CD4-positive, alpha-beta T cell treated with Interferon alpha-2 for 1 hour (primary cell): ENCODE measurements at regions not wholly inside any gene's neighbourhood (a gene's known extent, or its start where the extent isn't known, plus 50 kb on each side); places are given as distances from the start of the nearest gene placed in this dataset.

ENCODE experiments used
- DNase-seq, 2 donors: peaks; one replicate each; pipeline ENCODE4 v3.0.0-alpha.2; 2020 to 2022

GRCh38 chr2:101550555-101550954 lies 75.6 kb upstream of the RFX8 start:
- no peak for DNase-seq

GRCh38 chr2:101549371-101549770 lies 74.5 kb upstream of the RFX8 start:
- no peak for DNase-seq

- DNase-seq, result no peak
Measured at GRCh38 chr2:101546376-101547058, 71.6 kb upstream of the RFX8 start.

- DNase-seq, result no peak
Measured at GRCh38 chr2:101545950-101546349, 71.0 kb upstream of the RFX8 start.

GRCh38 chr2:101540518-101540917 lies 65.6 kb upstream of the RFX8 start:
- DNase-seq, result no peak

GRCh38 chr2:101538076-101538475 lies 63.2 kb upstream of the RFX8 start:
- DNase-seq, result no peak

- DNase-seq, result peak in 1 of 2 donors; percentile 36
Measured at GRCh38 chr2:101534149-101534611, 59.3 kb upstream of the RFX8 start.

GRCh38 chr2:101533561-101534148 lies 58.7 kb upstream of the RFX8 start:
- DNase-seq, result no peak

- no peak for DNase-seq
Measured at GRCh38 chr2:101528501-101528900, 53.6 kb upstream of the RFX8 start.

GRCh38 chr2:101524806-101525430 lies 50.0 kb upstream of the RFX8 start:
- no peak for DNase-seq
